ENCODE measurements at regions not wholly inside any gene's neighbourhood (a gene's known extent, or its start where the extent isn't known, plus 50 kb on each side); places are given as distances from the start of the nearest gene placed in this dataset.

DNA sequence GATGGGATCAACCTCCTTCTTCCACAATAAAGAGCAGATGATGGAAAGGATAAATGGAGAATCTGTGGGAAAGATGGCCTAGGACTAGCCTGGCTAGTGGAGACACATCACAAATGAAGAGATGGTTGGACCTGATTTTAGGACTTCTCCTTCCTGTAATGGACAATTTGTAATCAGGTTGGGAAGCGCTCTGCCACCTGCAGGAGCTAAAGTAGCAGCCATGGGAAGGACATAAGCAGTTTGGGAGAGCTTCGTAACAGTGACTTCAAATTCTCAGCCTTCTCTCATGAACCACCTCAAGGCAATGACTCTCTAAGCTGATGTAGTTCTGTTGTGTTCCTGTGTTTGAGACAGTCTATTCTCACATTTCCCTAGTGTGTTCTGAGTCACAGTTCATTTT lies 137.9 kb upstream of the BMP2 start:
- DNase-seq (ENCODE audit: low read depth): no peak
- H3K4me3 ChIP-seq (ENCODE audit: low read depth, low read length): no peak overlapping the region
- TF ChIP-seq POLR2A (IDR thresholded peaks at IDR 0.05; ENCODE audit: extremely low read depth, insufficient read length) (no peak), MYC (IDR thresholded peaks at IDR 0.05; ENCODE audit: low read depth, low read length) (no peak)
- TF ChIP-seq, protein P1, sequence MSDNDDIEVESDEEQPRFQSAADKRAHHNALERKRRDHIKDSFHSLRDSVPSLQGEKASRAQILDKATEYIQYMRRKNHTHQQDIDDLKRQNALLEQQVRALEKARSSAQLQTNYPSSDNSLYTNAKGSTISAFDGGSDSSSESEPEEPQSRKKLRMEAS (IDR thresholded peaks at IDR 0.05; ENCODE audit: low read depth, low read length): no peak
- TF ChIP-seq, protein P2, sequence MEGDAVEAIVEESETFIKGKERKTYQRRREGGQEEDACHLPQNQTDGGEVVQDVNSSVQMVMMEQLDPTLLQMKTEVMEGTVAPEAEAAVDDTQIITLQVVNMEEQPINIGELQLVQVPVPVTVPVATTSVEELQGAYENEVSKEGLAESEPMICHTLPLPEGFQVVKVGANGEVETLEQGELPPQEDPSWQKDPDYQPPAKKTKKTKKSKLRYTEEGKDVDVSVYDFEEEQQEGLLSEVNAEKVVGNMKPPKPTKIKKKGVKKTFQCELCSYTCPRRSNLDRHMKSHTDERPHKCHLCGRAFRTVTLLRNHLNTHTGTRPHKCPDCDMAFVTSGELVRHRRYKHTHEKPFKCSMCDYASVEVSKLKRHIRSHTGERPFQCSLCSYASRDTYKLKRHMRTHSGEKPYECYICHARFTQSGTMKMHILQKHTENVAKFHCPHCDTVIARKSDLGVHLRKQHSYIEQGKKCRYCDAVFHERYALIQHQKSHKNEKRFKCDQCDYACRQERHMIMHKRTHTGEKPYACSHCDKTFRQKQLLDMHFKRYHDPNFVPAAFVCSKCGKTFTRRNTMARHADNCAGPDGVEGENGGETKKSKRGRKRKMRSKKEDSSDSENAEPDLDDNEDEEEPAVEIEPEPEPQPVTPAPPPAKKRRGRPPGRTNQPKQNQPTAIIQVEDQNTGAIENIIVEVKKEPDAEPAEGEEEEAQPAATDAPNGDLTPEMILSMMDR (IDR thresholded peaks at IDR 0.05; ENCODE audit: low read depth, low read length): no peak

DNA sequence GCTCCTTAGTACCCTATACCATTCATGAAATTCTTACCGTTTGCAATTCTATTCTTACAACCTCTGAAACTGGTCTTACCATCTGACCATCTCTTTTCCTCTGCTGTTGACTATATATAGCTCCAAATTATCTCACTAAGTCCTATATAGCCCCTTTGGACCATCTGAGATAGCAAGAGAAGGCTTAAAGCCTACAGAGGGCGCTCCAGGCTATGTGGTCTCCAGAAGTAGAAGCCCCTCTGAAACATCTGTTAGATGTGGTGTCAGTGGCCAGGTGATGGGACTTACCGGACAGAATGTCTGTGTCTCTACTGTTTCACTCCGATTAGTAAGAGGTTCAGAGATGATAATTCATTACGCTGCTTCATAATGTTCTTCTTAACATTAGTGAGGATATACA lies 140.7 kb upstream of the BMP2 start:
- no peak overlapping the region for H3K4me3 ChIP-seq (ENCODE audit: low read depth, low read length)
- TF ChIP-seq, protein P2 (IDR thresholded peaks at IDR 0.05; ENCODE audit: low read depth, low read length): no peak
- TF ChIP-seq MYC (IDR thresholded peaks at IDR 0.05; ENCODE audit: low read depth, low read length): no peak
- TF ChIP-seq, protein P1 (IDR thresholded peaks at IDR 0.05; ENCODE audit: low read depth, low read length): no peak
- DNase-seq (ENCODE audit: low read depth): peak; percentile 47

DNA sequence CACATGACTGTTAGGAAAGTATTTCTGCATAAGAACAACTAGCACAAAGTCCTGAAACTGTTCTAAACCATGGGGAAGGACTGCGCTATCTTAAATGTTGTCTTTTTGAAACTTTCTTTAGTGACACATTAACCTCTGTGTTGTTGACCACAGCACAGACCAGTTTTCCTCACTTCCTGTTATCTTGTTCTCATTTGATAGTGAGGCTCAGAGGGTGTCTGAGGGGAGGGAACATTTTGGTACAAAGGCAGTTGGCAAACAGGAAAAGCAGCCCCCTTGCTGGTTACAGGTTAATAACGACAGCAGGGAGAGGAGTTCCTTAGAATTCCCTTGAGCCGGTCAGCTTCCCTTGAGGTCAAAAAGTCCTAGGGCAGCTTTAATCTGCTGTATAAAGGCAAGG lies 143.5 kb upstream of the BMP2 start:
- peak overlapping the region; percentile 38 for H3K4me3 ChIP-seq (ENCODE audit: low read depth, low read length)
- DNase-seq (ENCODE audit: low read depth): peak; percentile 98

DNA sequence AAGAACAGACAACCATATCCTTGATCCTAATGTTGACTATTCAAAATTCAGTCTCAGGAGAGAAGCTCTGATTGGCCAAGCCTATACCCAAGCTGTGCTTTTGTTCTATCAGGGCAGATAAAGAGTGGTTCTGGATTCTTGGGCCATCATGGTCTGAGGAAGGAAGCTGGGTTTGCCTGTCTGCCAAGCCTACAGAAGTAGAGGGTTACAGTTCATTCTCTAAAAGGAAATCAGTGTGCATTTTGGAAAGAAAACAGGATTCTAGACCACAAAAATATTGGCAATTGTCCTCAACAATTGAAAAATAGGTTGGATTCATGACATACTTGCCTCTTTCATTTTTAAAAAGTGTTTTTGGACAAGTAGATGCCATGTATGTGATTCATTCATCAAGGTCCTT lies 145.4 kb upstream of the BMP2 start:
- TF ChIP-seq MYC (IDR thresholded peaks at IDR 0.05; ENCODE audit: low read depth, low read length): no peak
- TF ChIP-seq POLR2A (IDR thresholded peaks at IDR 0.05; ENCODE audit: extremely low read depth, insufficient read length): no peak
- TF ChIP-seq, protein P1 (IDR thresholded peaks at IDR 0.05; ENCODE audit: low read depth, low read length): no peak
- TF ChIP-seq, protein P2 (IDR thresholded peaks at IDR 0.05; ENCODE audit: low read depth, low read length): no peak
- H3K4me3 ChIP-seq (ENCODE audit: low read depth, low read length): no peak overlapping the region
- DNase-seq (ENCODE audit: low read depth): no peak

More for the DNA sequence above, 143.5 kb upstream of the BMP2 start:
- TF ChIP-seq MYC (IDR thresholded peaks at IDR 0.05; ENCODE audit: low read depth, low read length): peak; percentile 64; the same call in 1 of the 2 replicates
- TF ChIP-seq, protein P1 (IDR thresholded peaks at IDR 0.05; ENCODE audit: low read depth, low read length): peak; percentile 10; the same call in 1 of the 2 replicates
- TF ChIP-seq, protein P2 (IDR thresholded peaks at IDR 0.05; ENCODE audit: low read depth, low read length): no peak

DNA sequence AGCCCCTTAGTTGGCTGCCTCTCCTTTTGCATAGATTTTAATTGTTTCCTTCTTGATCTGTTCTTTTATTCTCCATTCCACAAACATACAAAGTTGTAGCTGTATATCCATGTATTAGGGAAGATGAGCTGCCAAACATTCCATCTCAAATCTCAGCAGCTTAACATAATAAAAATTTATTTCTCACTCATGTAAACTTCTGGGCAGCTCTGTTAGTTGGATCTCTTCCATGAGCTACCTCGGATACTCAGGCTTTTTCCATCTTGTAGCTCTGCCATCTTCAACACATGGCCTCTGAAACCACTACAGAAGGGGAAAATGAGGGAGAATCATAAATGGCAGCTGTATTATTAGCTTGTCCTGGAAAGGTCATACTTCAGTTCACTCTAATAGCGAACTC lies 149.4 kb upstream of the BMP2 start:
- TF ChIP-seq, protein P2 (IDR thresholded peaks at IDR 0.05; ENCODE audit: low read depth, low read length): no peak
- TF ChIP-seq MYC (IDR thresholded peaks at IDR 0.05; ENCODE audit: low read depth, low read length) (no peak), POLR2A (IDR thresholded peaks at IDR 0.05; ENCODE audit: extremely low read depth, insufficient read length) (no peak)
- TF ChIP-seq, protein P1 (IDR thresholded peaks at IDR 0.05; ENCODE audit: low read depth, low read length): no peak
- H3K4me3 ChIP-seq (ENCODE audit: low read depth, low read length): no peak overlapping the region
- no peak for DNase-seq (ENCODE audit: low read depth)

DNA sequence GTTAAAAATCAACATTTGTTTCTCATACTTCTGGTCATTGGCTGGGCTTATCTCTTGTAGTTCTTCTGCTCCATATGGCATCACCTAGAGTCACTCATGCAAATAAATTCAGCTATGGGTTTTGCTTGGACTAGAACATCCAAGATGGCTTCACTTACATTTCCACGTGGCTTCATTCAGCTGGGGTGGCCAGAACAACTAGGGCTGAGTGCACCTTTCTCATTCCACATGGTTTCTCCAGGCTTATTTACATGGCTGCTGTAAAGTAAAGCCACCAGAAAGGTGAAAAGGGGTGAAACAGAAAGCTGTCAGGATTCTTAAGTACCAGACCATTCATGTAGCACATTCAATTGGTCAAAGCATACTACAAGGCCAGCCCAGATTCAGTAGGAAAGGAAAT lies 151.1 kb upstream of the BMP2 start:
- TF ChIP-seq, protein P2 (IDR thresholded peaks at IDR 0.05; ENCODE audit: low read depth, low read length): no peak
- TF ChIP-seq POLR2A (IDR thresholded peaks at IDR 0.05; ENCODE audit: extremely low read depth, insufficient read length) (no peak), MYC (IDR thresholded peaks at IDR 0.05; ENCODE audit: low read depth, low read length) (no peak)
- TF ChIP-seq, protein P1 (IDR thresholded peaks at IDR 0.05; ENCODE audit: low read depth, low read length): no peak
- H3K4me3 ChIP-seq (ENCODE audit: low read depth, low read length): no peak overlapping the region
- DNase-seq (ENCODE audit: low read depth): no peak

All from NB4 (cell line).